ENCODE measurements at regions not wholly inside any gene's neighbourhood (a gene's known extent, or its start where the extent isn't known, plus 50 kb on each side); places are given as distances from the start of the nearest gene placed in this dataset.

DNA sequence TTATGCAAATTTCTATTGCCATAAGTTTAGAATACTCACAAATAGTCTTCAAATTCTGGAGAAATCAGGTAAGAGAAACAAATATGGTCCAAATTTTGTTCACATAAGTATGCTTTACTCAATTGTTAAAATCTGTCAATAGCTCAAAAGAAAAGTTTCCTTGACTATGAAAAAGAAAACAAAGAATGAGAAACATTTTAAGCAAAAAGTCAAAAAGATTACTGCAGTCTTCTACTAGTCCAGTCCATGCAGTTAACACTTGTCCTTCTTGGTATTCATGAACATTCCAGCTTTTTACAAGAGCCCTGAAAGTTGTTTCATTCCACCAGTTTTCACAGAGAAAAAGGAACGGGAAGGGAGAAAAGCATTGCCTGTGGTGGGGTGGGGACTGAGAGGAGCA lies 54.7 kb upstream of the ZXDA start:
- TF ChIP-seq, protein P1, sequence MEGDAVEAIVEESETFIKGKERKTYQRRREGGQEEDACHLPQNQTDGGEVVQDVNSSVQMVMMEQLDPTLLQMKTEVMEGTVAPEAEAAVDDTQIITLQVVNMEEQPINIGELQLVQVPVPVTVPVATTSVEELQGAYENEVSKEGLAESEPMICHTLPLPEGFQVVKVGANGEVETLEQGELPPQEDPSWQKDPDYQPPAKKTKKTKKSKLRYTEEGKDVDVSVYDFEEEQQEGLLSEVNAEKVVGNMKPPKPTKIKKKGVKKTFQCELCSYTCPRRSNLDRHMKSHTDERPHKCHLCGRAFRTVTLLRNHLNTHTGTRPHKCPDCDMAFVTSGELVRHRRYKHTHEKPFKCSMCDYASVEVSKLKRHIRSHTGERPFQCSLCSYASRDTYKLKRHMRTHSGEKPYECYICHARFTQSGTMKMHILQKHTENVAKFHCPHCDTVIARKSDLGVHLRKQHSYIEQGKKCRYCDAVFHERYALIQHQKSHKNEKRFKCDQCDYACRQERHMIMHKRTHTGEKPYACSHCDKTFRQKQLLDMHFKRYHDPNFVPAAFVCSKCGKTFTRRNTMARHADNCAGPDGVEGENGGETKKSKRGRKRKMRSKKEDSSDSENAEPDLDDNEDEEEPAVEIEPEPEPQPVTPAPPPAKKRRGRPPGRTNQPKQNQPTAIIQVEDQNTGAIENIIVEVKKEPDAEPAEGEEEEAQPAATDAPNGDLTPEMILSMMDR (CRISPR knock-in tag; IDR thresholded peaks at IDR 0.05) = no peak
- TF ChIP-seq FOXA1 (IDR thresholded peaks at IDR 0.05) (no peak), FOXA1 (CRISPR knock-in tag; IDR thresholded peaks at IDR 0.05) (no peak), ZNF20 (CRISPR knock-in tag; IDR thresholded peaks at IDR 0.05) (no peak), ZNF10 (CRISPR knock-in tag; IDR thresholded peaks at IDR 0.05; ENCODE audit: borderline replicate concordance, low read depth) (no peak), CEBPB (IDR thresholded peaks at IDR 0.05; ENCODE audit: borderline replicate concordance, low read depth, low read length) (no peak), ZNF354B (CRISPR knock-in tag; IDR thresholded peaks at IDR 0.05) (no peak)
- TF ChIP-seq, protein P2, sequence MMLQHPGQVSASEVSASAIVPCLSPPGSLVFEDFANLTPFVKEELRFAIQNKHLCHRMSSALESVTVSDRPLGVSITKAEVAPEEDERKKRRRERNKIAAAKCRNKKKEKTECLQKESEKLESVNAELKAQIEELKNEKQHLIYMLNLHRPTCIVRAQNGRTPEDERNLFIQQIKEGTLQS (CRISPR knock-in tag; IDR thresholded peaks at IDR 0.05) = no peak

Measured in HepG2 (cell line).